Nephron (organoid): ENCODE measurements at regions not wholly inside any gene's neighbourhood (a gene's known extent, or its start where the extent isn't known, plus 50 kb on each side); places are given as distances from the start of the nearest gene placed in this dataset.

ENCODE experiments used
- H3K27ac Mint-ChIP-seq, 3 experiments: 2 replicates each; pipeline ENCODE4 v1.8.0; 2020; ENCODE audit warnings: mixed read lengths in 3 of 3, mild to moderate bottlenecking in 2 of 3, moderate library complexity in 1 of 3
- H3K27me3 Mint-ChIP-seq: 2 replicates; pipeline ENCODE4 v1.8.0; 2021; ENCODE audit warnings: low read depth, mild to moderate bottlenecking, moderate library complexity, mixed read lengths
- H3K36me3 Mint-ChIP-seq: 2 replicates; pipeline ENCODE4 v1.8.0; 2020; ENCODE audit warnings: low read depth, mixed read lengths
- H3K4me1 Mint-ChIP-seq: 2 replicates; pipeline ENCODE4 v1.8.0; 2020; ENCODE audit warnings: mixed read lengths
- H3K4me3 Mint-ChIP-seq, 3 experiments: 2 replicates each; pipeline ENCODE4 v1.8.0; 2020; ENCODE audit warnings: mild to moderate bottlenecking in 3 of 3, mixed read lengths in 3 of 3, moderate library complexity in 2 of 3
- H3K9me3 Mint-ChIP-seq: 2 replicates; pipeline ENCODE4 v1.8.0; 2020; ENCODE audit warnings: mixed read lengths
- CTCF ChIP-seq, 3 experiments: fragments of 200-600 bp; sonication (generic); IDR thresholded peaks; one replicate each; pipeline ENCODE4 v1.5.0; 2021; ENCODE audit warnings: antibody characterized with exemption in 3 of 3; ENCODE audit not compliant: unreplicated experiment in 3 of 3

- no peaks in the 10 kb centered on the region for H3K27me3 Mint-ChIP-seq
- H3K9me3 Mint-ChIP-seq, result no peaks in the 10 kb centered on the region
- H3K27ac Mint-ChIP-seq, result no peak overlapping the region
- H3K4me3 Mint-ChIP-seq, result no peak overlapping the region
- no peaks in the 10 kb centered on the region for H3K4me1 Mint-ChIP-seq
- H3K36me3 Mint-ChIP-seq, result no peaks in the 10 kb centered on the region
- no peak for TF ChIP-seq CTCF (IDR thresholded peaks at IDR 0.05; ENCODE audit: unreplicated experiment in 3 of 3)
Observed at GRCh38 chr1:75010547-75010946, 123.6 kb upstream of the LHX8 start.

- no peak for TF ChIP-seq CTCF (IDR thresholded peaks at IDR 0.05; ENCODE audit: unreplicated experiment in 3 of 3)
- H3K27me3 Mint-ChIP-seq, result no peaks in the 10 kb centered on the region
- H3K27ac Mint-ChIP-seq, result no peak overlapping the region
- no peak overlapping the region for H3K4me3 Mint-ChIP-seq
- H3K4me1 Mint-ChIP-seq, result no peaks in the 10 kb centered on the region
- no peaks in the 10 kb centered on the region for H3K36me3 Mint-ChIP-seq
- H3K9me3 Mint-ChIP-seq, result no peaks in the 10 kb centered on the region
Observed at GRCh38 chr1:75014250-75014649, 119.9 kb upstream of the LHX8 start.

DNA sequence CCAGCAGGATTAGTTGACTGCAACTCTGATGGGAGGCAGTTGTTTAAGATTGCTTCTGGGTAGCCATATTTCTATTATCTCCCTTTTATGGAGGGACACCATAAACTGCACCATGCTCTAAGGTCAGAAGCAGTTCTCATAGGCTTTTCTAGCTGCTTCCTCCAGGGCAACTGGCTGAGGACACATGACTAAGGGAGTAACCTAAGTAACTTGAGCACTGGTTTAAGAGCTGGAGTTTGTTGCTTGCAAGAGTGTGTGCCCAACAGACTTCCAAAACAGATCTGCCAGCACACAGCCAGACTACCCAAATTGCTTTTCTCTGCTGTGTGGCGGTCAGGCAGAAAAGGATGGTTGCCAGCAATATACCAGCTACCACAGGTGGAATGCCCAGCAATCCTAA is 111.2 kb upstream of the LHX8 start:
- TF ChIP-seq CTCF (IDR thresholded peaks at IDR 0.05; ENCODE audit: unreplicated experiment in 3 of 3), result no peak
- no peaks in the 10 kb centered on the region for H3K4me1 Mint-ChIP-seq
- no peaks in the 10 kb centered on the region for H3K27me3 Mint-ChIP-seq
- H3K36me3 Mint-ChIP-seq, result no peaks in the 10 kb centered on the region
- no peaks in the 10 kb centered on the region for H3K9me3 Mint-ChIP-seq
- H3K27ac Mint-ChIP-seq, result no peak overlapping the region
- H3K4me3 Mint-ChIP-seq, result no peak overlapping the region

DNA sequence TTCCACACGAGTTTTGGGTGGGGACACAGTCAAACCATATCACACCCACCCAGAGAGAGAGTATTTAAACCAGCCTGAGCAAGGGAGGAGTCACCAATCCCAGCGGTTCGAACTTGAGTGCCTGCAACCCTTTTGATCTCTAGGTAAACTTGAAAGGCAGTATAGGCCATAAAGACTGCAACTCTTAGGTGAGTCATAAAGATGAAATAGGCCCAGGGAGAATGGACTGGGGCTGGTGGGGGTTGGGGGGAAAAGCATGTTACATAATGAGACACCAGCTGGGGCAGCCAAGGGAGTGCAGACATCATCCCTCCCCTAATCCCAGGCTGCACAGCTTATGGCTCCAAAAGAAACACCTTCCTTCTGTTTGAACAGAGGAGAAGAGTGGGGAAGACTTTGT is 99.8 kb upstream of the LHX8 start:
- Mint-ChIP-seq H3K4me1 (no peaks in the 10 kb centered on the region), H3K36me3 (peaks cover 4% of the 10 kb centered on the region), H3K27me3 (no peaks in the 10 kb centered on the region), H3K9me3 (peaks cover 14% of the 10 kb centered on the region), H3K27ac (no peak overlapping the region), H3K4me3 (no peak overlapping the region)
- TF ChIP-seq CTCF (IDR thresholded peaks at IDR 0.05; ENCODE audit: unreplicated experiment in 3 of 3), result no peak

GRCh38 chr1:75035536-75035935 is 98.7 kb upstream of the LHX8 start:
- no peaks in the 10 kb centered on the region for H3K4me1 Mint-ChIP-seq
- no peak overlapping the region for H3K4me3 Mint-ChIP-seq
- H3K9me3 Mint-ChIP-seq, result peaks cover 18% of the 10 kb centered on the region
- peaks cover 4% of the 10 kb centered on the region for H3K36me3 Mint-ChIP-seq
- no peak for TF ChIP-seq CTCF (IDR thresholded peaks at IDR 0.05; ENCODE audit: unreplicated experiment in 3 of 3)
- no peak overlapping the region for H3K27ac Mint-ChIP-seq
- no peaks in the 10 kb centered on the region for H3K27me3 Mint-ChIP-seq

- Mint-ChIP-seq H3K4me1 (no peaks in the 10 kb centered on the region), H3K9me3 (peaks cover 7% of the 10 kb centered on the region), H3K27ac (no peak overlapping the region), H3K36me3 (no peaks in the 10 kb centered on the region), H3K27me3 (no peaks in the 10 kb centered on the region), H3K4me3 (no peak overlapping the region)
- TF ChIP-seq CTCF (IDR thresholded peaks at IDR 0.05; ENCODE audit: unreplicated experiment in 3 of 3), result no peak
Observed at GRCh38 chr1:75053207-75053606, 81.0 kb upstream of the LHX8 start.
